Neural cell (in vitro differentiated cells): ENCODE measurements at regions not wholly inside any gene's neighbourhood (a gene's known extent, or its start where the extent isn't known, plus 50 kb on each side); places are given as distances from the start of the nearest gene placed in this dataset.
"Not testable (repeated sequence)": the region's sequence is repeated elsewhere in the genome, so short reads cannot be mapped to it uniquely, and the experiment has no call there.

Experiments used
- H2AFZ ChIP-seq: fragments of 200-600, 300-800 bp; sonication (generic), shearing (Covaris generic); 2 replicates; pipeline ENCODE4 v1.6.0; 2014; ENCODE audit warnings: low read depth, mild to moderate bottlenecking, antibody characterized with exemption, low read length, moderate library complexity
- H3F3A ChIP-seq: fragments of 200-600 bp; shearing (Covaris generic); 2 replicates; pipeline ENCODE4 v1.6.1; 2016; ENCODE audit warnings: mild to moderate bottlenecking, moderate library complexity, mixed read lengths, antibody characterized with exemption, low read length; ENCODE audit not compliant: insufficient read depth, poor library complexity, severe bottlenecking
- H3K27ac ChIP-seq: fragments of 200-600, 300-800 bp; sonication (generic), shearing (Covaris generic); 2 replicates; pipeline ENCODE4 v1.5.1; 2014; ENCODE audit warnings: mild to moderate bottlenecking, low read length, moderate library complexity
- H3K27me3 ChIP-seq: fragments of 300-800, 200-600 bp; sonication (generic), shearing (Covaris generic); 2 replicates; pipeline ENCODE4 v1.6.0; 2014; ENCODE audit warnings: mild to moderate bottlenecking, low read depth, low read length, moderate library complexity; ENCODE audit not compliant: insufficient read depth
- H3K36me3 ChIP-seq: fragments of 300-800, 200-600 bp; sonication (generic), shearing (Covaris generic); 2 replicates; pipeline ENCODE4 v1.5.1; 2014; ENCODE audit warnings: mild to moderate bottlenecking, antibody characterized with exemption, low read length, moderate library complexity; ENCODE audit not compliant: insufficient read depth
- H3K4me2 ChIP-seq: fragments of 300-800, 200-600 bp; sonication (generic), shearing (Covaris generic); 2 replicates; pipeline ENCODE4 v1.6.0; 2014; ENCODE audit warnings: mild to moderate bottlenecking, low read length
- H3K4me3 ChIP-seq: fragments of 300-800, 200-600 bp; sonication (generic), shearing (Covaris generic); 2 replicates; pipeline ENCODE4 v1.5.1; 2014; ENCODE audit warnings: mild to moderate bottlenecking, low read length, moderate library complexity
- H3K79me2 ChIP-seq: fragments of 200-600 bp; shearing (Covaris generic); replicated peaks from 2 replicates; pipeline ENCODE4 v1.6.0; 2014; ENCODE audit warnings: mild to moderate bottlenecking, low read length, moderate library complexity; ENCODE audit not compliant: insufficient read depth
- H3K9ac ChIP-seq: fragments of 300-800, 200-600 bp; sonication (generic), shearing (Covaris generic); 2 replicates; pipeline ENCODE4 v1.6.1; 2016; ENCODE audit warnings: mild to moderate bottlenecking, low read length, mixed read lengths
- H3K9me2 ChIP-seq: fragments of 200-600 bp; shearing (Covaris generic); 2 replicates; pipeline ENCODE4 v1.6.1; 2016; ENCODE audit warnings: mild to moderate bottlenecking, low read length, mixed read lengths; ENCODE audit not compliant: insufficient read depth
- H3K9me3 ChIP-seq: fragments of 200-600, 300-800 bp; sonication (generic), shearing (Covaris generic); 2 replicates; pipeline ENCODE4 v1.6.1; 2016; ENCODE audit warnings: mild to moderate bottlenecking, mixed run types, low read length, moderate library complexity, mixed read lengths
- H4K20me1 ChIP-seq: fragments of 200-600 bp; shearing (Covaris generic); 2 replicates; pipeline ENCODE4 v1.6.1; 2016; ENCODE audit warnings: mild to moderate bottlenecking, mixed run types; ENCODE audit not compliant: insufficient read depth
- CTCF ChIP-seq: fragments of 450-650 bp; IDR thresholded peaks from 2 replicates; pipeline ENCODE4 v1.5.1; 2014; ENCODE audit warnings: antibody characterized with exemption, mild to moderate bottlenecking, moderate library complexity; ENCODE audit not compliant: poor library complexity, severe bottlenecking
- EP300 ChIP-seq: fragments of 450-650 bp; conservative IDR thresholded peaks from 2 replicates; pipeline ENCODE4 v1.6.1; 2014; ENCODE audit warnings: antibody characterized with exemption, mild to moderate bottlenecking, moderate library complexity; ENCODE audit not compliant: poor library complexity, severe bottlenecking
- EZH2 ChIP-seq: fragments of 200-600, 300-800 bp; shearing (Covaris generic), sonication (generic); IDR thresholded peaks from 2 replicates; pipeline ENCODE4 v1.6.1; 2014; ENCODE audit warnings: antibody characterized with exemption, low read length, borderline replicate concordance, mild to moderate bottlenecking; ENCODE audit not compliant: insufficient read depth, poor library complexity, severe bottlenecking
- MXI1 ChIP-seq: fragments of 450-650 bp; conservative IDR thresholded peaks from 2 replicates; pipeline ENCODE4 v1.6.1; 2014; ENCODE audit warnings: antibody characterized with exemption, mild to moderate bottlenecking; ENCODE audit not compliant: poor library complexity, severe bottlenecking
- POLR2AphosphoS5 ChIP-seq: IDR thresholded peaks from 2 replicates; pipeline ENCODE4 v1.6.1; 2012
- RAD21 ChIP-seq: fragments of 450-650 bp; conservative IDR thresholded peaks from 2 replicates; pipeline ENCODE4 v1.6.1; 2014; ENCODE audit warnings: antibody characterized with exemption, mild to moderate bottlenecking, moderate library complexity
- REST ChIP-seq: IDR thresholded peaks from 2 replicates; pipeline ENCODE4 v1.6.1; 2012; ENCODE audit warnings: borderline replicate concordance
- SMC3 ChIP-seq: fragments of 450-650 bp; conservative IDR thresholded peaks from 2 replicates; pipeline ENCODE4 v1.6.1; 2014; ENCODE audit warnings: antibody characterized with exemption, mild to moderate bottlenecking, moderate library complexity; ENCODE audit not compliant: poor library complexity
- TAF1 ChIP-seq: IDR thresholded peaks from 2 replicates; pipeline ENCODE4 v1.6.1; 2012; ENCODE audit warnings: low read depth

- Histone ChIP-seq H3K27me3 (no peaks in the 10 kb centered on the region), H2AFZ (no peak overlapping the region), H3K4me2 (no peak overlapping the region), H3K27ac (no peak overlapping the region), H3F3A (no peaks in the 10 kb centered on the region), H4K20me1 (no peaks in the 10 kb centered on the region), H3K9me2 (no peaks in the 10 kb centered on the region), H3K4me3 (no peak overlapping the region), H3K36me3 (no peaks in the 10 kb centered on the region), H3K9me3 (no peaks in the 10 kb centered on the region), H3K9ac (no peak overlapping the region), H3K79me2 (no peaks in the 10 kb centered on the region)
- TF ChIP-seq TAF1: no peak
- TF ChIP-seq MXI1: no peak
- no peak for TF ChIP-seq POLR2AphosphoS5
- no peak for TF ChIP-seq REST
- no peak for TF ChIP-seq RAD21
- no peak for TF ChIP-seq EP300
- no peak for TF ChIP-seq SMC3
- no peak for TF ChIP-seq CTCF
- no peak for TF ChIP-seq EZH2
Observed at GRCh38 chr1:224041032-224041431, 72.9 kb upstream of the FBXO28 start.

GRCh38 chr1:224040423-224040822, 73.5 kb upstream of the FBXO28 start:
- not testable (repeated sequence) for H3K9me3 ChIP-seq, H3K4me2 ChIP-seq, H3K27me3 ChIP-seq, H2AFZ ChIP-seq, H3K27ac ChIP-seq, H3K9ac ChIP-seq, H3K36me3 ChIP-seq, H3K79me2 ChIP-seq, H3F3A ChIP-seq, H3K9me2 ChIP-seq, H3K4me3 ChIP-seq, H4K20me1 ChIP-seq

- not testable (repeated sequence) for H3K36me3 ChIP-seq, H3K4me2 ChIP-seq, H3F3A ChIP-seq, H3K27ac ChIP-seq, H3K9me3 ChIP-seq, H3K79me2 ChIP-seq, H4K20me1 ChIP-seq, H3K9me2 ChIP-seq, H2AFZ ChIP-seq, H3K9ac ChIP-seq, H3K27me3 ChIP-seq, H3K4me3 ChIP-seq
Observed at GRCh38 chr1:224040006-224040405, 73.9 kb upstream of the FBXO28 start.

- H4K20me1 ChIP-seq, H3K27me3 ChIP-seq, H3K79me2 ChIP-seq, H3K27ac ChIP-seq, H3K9me2 ChIP-seq, H3K9ac ChIP-seq, H2AFZ ChIP-seq, H3K9me3 ChIP-seq, H3K4me2 ChIP-seq, H3F3A ChIP-seq, H3K36me3 ChIP-seq, H3K4me3 ChIP-seq: not testable (repeated sequence)
Observed at GRCh38 chr1:224038832-224039231, 75.1 kb upstream of the FBXO28 start.

GRCh38 chr1:224037362-224037761, 76.5 kb upstream of the FBXO28 start:
- H3K4me2 ChIP-seq, H3K9me2 ChIP-seq, H3K27me3 ChIP-seq, H3K4me3 ChIP-seq, H3K27ac ChIP-seq, H3K79me2 ChIP-seq, H3F3A ChIP-seq, H3K9ac ChIP-seq, H4K20me1 ChIP-seq, H3K36me3 ChIP-seq, H2AFZ ChIP-seq, H3K9me3 ChIP-seq: not testable (repeated sequence)
